ENCODE measurements at regions not wholly inside any gene's neighbourhood (a gene's known extent, or its start where the extent isn't known, plus 50 kb on each side); places are given as distances from the start of the nearest gene placed in this dataset.

- TF ChIP-seq EZH2 (IDR thresholded peaks at IDR 0.05; ENCODE audit: low read length, missing control alignments): no peak
- TF ChIP-seq, protein P1, sequence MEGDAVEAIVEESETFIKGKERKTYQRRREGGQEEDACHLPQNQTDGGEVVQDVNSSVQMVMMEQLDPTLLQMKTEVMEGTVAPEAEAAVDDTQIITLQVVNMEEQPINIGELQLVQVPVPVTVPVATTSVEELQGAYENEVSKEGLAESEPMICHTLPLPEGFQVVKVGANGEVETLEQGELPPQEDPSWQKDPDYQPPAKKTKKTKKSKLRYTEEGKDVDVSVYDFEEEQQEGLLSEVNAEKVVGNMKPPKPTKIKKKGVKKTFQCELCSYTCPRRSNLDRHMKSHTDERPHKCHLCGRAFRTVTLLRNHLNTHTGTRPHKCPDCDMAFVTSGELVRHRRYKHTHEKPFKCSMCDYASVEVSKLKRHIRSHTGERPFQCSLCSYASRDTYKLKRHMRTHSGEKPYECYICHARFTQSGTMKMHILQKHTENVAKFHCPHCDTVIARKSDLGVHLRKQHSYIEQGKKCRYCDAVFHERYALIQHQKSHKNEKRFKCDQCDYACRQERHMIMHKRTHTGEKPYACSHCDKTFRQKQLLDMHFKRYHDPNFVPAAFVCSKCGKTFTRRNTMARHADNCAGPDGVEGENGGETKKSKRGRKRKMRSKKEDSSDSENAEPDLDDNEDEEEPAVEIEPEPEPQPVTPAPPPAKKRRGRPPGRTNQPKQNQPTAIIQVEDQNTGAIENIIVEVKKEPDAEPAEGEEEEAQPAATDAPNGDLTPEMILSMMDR (conservative IDR thresholded peaks at IDR 0.05 in 1 of 2, IDR thresholded peaks at IDR 0.05 in 1 of 2; ENCODE audit: low read depth in 1 of 2, low read length in 2 of 2): no peak
- Histone ChIP-seq H3K9me3 (ENCODE audit: control insufficient read depth, insufficient read depth, low read depth, low read length) (no peaks in the 10 kb centered on the region), H3K79me2 (ENCODE audit: control insufficient read depth, insufficient read depth, low read length) (no peaks in the 10 kb centered on the region), H3K9ac (ENCODE audit: insufficient read depth, low read length) (no peak overlapping the region), H3K4me1 (ENCODE audit: control insufficient read depth, extremely low read depth, insufficient read depth, low read length) (no peaks in the 10 kb centered on the region), H2AFZ (ENCODE audit: low read length) (peak overlapping the region; percentile 0), H3K27ac (ENCODE audit: insufficient read depth, low read length) (no peak overlapping the region), H4K20me1 (ENCODE audit: control insufficient read depth, extremely low read depth, insufficient read depth, low read length) (no peaks in the 10 kb centered on the region), H3K4me3 (replicated peaks in 1 of 4; ENCODE audit: control extremely low read depth in 1 of 4, insufficient read depth in 1 of 4, low read depth in 3 of 4, low read length in 4 of 4) (no peak overlapping the region), H3K36me3 (ENCODE audit: control insufficient read depth, insufficient read depth, low read length) (no peaks in the 10 kb centered on the region), H3K27me3 (ENCODE audit: control insufficient read depth, insufficient read depth, low read length) (no peaks in the 10 kb centered on the region), H3K4me2 (ENCODE audit: extremely low read depth, insufficient read depth, low read length) (no peak overlapping the region)
- DNase-seq (ENCODE audit: low read depth in 2 of 2): peak in 1 of 2 donors; percentile 18
These were observed 913.5 kb downstream of the TDRD15 start for GRCh38 chr2:22037274-22037673.

- Histone ChIP-seq H3K27me3 (ENCODE audit: control insufficient read depth, insufficient read depth, low read length) (no peaks in the 10 kb centered on the region), H3K9ac (ENCODE audit: insufficient read depth, low read length) (no peak overlapping the region), H3K9me3 (ENCODE audit: control insufficient read depth, insufficient read depth, low read depth, low read length) (no peaks in the 10 kb centered on the region), H3K4me3 (replicated peaks in 1 of 4; ENCODE audit: control extremely low read depth in 1 of 4, insufficient read depth in 1 of 4, low read depth in 3 of 4, low read length in 4 of 4) (no peak overlapping the region), H3K36me3 (ENCODE audit: control insufficient read depth, insufficient read depth, low read length) (no peaks in the 10 kb centered on the region), H3K4me1 (ENCODE audit: control insufficient read depth, extremely low read depth, insufficient read depth, low read length) (no peaks in the 10 kb centered on the region), H3K4me2 (ENCODE audit: extremely low read depth, insufficient read depth, low read length) (no peak overlapping the region), H2AFZ (ENCODE audit: low read length) (no peak overlapping the region), H4K20me1 (ENCODE audit: control insufficient read depth, extremely low read depth, insufficient read depth, low read length) (no peaks in the 10 kb centered on the region), H3K79me2 (ENCODE audit: control insufficient read depth, insufficient read depth, low read length) (no peaks in the 10 kb centered on the region), H3K27ac (ENCODE audit: insufficient read depth, low read length) (no peak overlapping the region)
- TF ChIP-seq EZH2 (IDR thresholded peaks at IDR 0.05; ENCODE audit: low read length, missing control alignments): no peak
- TF ChIP-seq, protein P1 (conservative IDR thresholded peaks at IDR 0.05 in 1 of 2, IDR thresholded peaks at IDR 0.05 in 1 of 2; ENCODE audit: low read depth in 1 of 2, low read length in 2 of 2): no peak
- DNase-seq (ENCODE audit: low read depth in 2 of 2): no peak
These were observed 920.0 kb downstream of the TDRD15 start for GRCh38 chr2:22043784-22044183.

- no peak overlapping the region for H2AFZ ChIP-seq (ENCODE audit: low read length)
- no peaks in the 10 kb centered on the region for H3K9me3 ChIP-seq (ENCODE audit: control insufficient read depth, insufficient read depth, low read depth, low read length)
- H3K4me2 ChIP-seq (ENCODE audit: extremely low read depth, insufficient read depth, low read length): no peak overlapping the region
- no peak overlapping the region for H3K27ac ChIP-seq (ENCODE audit: insufficient read depth, low read length)
- H3K27me3 ChIP-seq (ENCODE audit: control insufficient read depth, insufficient read depth, low read length): no peaks in the 10 kb centered on the region
- DNase-seq (ENCODE audit: low read depth in 2 of 2): no peak
- TF ChIP-seq, protein P1 (conservative IDR thresholded peaks at IDR 0.05 in 1 of 2, IDR thresholded peaks at IDR 0.05 in 1 of 2; ENCODE audit: low read depth in 1 of 2, low read length in 2 of 2): no peak
- TF ChIP-seq EZH2 (IDR thresholded peaks at IDR 0.05; ENCODE audit: low read length, missing control alignments): no peak
- no peaks in the 10 kb centered on the region for H4K20me1 ChIP-seq (ENCODE audit: control insufficient read depth, extremely low read depth, insufficient read depth, low read length)
- H3K9ac ChIP-seq (ENCODE audit: insufficient read depth, low read length): no peak overlapping the region
- H3K4me3 ChIP-seq (replicated peaks in 1 of 4; ENCODE audit: control extremely low read depth in 1 of 4, insufficient read depth in 1 of 4, low read depth in 3 of 4, low read length in 4 of 4): no peak overlapping the region
- H3K36me3 ChIP-seq (ENCODE audit: control insufficient read depth, insufficient read depth, low read length): no peaks in the 10 kb centered on the region
- H3K79me2 ChIP-seq (ENCODE audit: control insufficient read depth, insufficient read depth, low read length): no peaks in the 10 kb centered on the region
- no peaks in the 10 kb centered on the region for H3K4me1 ChIP-seq (ENCODE audit: control insufficient read depth, extremely low read depth, insufficient read depth, low read length)
These were observed 932.2 kb downstream of the TDRD15 start for GRCh38 chr2:22055784-22056620.
